AG04450 (cell line): ENCODE measurements at regions not wholly inside any gene's neighbourhood (a gene's known extent, or its start where the extent isn't known, plus 50 kb on each side); places are given as distances from the start of the nearest gene placed in this dataset.

Experiments used
- CTCF ChIA-PET: fragments of 300-600, 350-600 bp; formaldehyde crosslinking; extraction: SDS; loops from one replicate; lab custom pipeline; 2022; ENCODE audit warnings: antibody characterized with exemption, inconsistent platforms; lab: Charles Lee
- POLR2A ChIA-PET: fragments of 350-600 bp; formaldehyde crosslinking; extraction: SDS; loops from one replicate; lab custom pipeline; 2021; ENCODE audit warnings: antibody characterized with exemption, inconsistent platforms; lab: Yijun Ruan, JAX
- DNase-seq: peaks from one replicate; pipeline ENCODE4 v3.0.0-alpha.2; 2011; ENCODE audit warnings: low read depth, low spot score
- H3K27ac ChIP-seq: one replicate; pipeline ENCODE4 v1.5.1; 2012; ENCODE audit warnings: low read depth, low read length, control low read depth
- H3K27me3 ChIP-seq: one replicate; pipeline ENCODE4 v1.6.0; 2012; ENCODE audit warnings: low read length; ENCODE audit not compliant: control insufficient read depth, insufficient read depth
- H3K4me3 ChIP-seq: 2 replicates; pipeline ENCODE4 v1.5.1; 2011; ENCODE audit warnings: mild to moderate bottlenecking, low read depth, low read length, control low read depth
- H3K9me3 ChIP-seq: 2 replicates; pipeline ENCODE4 v1.5.1; 2012; ENCODE audit warnings: low read length; ENCODE audit not compliant: control insufficient read depth, insufficient read depth
- CTCF ChIP-seq: IDR thresholded peaks from 2 replicates; pipeline ENCODE4 v1.5.1; 2011; ENCODE audit warnings: low read depth, low read length, control low read depth, inconsistent platforms

DNA sequence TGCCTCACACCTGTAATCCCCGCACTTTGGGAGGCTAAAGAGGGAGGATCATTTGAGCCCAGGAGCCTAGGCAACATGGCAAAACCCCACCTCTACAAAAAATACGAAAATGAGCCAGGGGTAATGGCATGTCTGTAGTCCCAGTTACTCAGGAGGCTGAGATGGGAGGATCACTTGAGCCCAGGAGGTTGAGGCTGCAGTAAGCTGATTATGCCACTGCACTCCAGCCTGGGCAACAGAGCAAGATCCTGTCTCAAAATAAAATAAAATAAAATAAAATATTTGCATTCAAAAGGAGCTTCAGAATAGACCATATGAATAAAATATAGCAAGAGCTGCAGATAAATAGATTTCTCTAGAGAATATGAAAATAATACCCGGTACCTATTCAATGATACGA lies 71.5 kb upstream of the ATF7IP2 start:
- ChIA-PET POLR2A (no interaction called here), CTCF (interaction anchor here (0.7 kb wide), 1 partner anchor 488 kb away, joined by 3 read pairs; no protein-coding TSS in a partner anchor)
- Histone ChIP-seq H3K4me3 (no peak overlapping the region), H3K27ac (no peak overlapping the region), H3K9me3 (peaks cover 12% of the 10 kb centered on the region), H3K27me3 (no peaks in the 10 kb centered on the region)
- DNase-seq = no peak
- no peak for TF ChIP-seq CTCF

DNA sequence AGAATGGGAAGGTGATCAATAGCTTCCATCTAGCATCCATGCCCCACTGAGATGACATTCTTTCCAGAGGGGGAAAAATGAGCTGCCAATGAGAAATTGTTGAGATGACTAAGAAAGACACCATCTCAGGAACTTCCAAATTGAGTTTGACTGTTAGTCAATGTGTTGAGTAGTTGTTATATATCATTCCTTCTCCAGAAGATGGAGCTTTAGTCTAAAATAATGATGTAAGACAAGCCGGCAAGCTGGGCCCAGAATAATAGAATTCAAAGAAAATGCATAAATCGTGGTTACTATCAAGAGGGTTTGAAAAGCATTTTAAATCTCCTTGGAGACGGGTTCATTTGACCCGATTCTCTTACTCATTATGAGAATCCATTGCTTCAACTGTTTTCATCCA lies 71.0 kb upstream of the ATF7IP2 start:
- POLR2A ChIA-PET = no interaction called here
- DNase-seq = no peak
- Histone ChIP-seq H3K27ac (no peak overlapping the region), H3K4me3 (no peak overlapping the region), H3K9me3 (peaks cover 12% of the 10 kb centered on the region), H3K27me3 (no peaks in the 10 kb centered on the region)
- no peak for TF ChIP-seq CTCF
- CTCF ChIA-PET = interaction anchor here (0.6 kb wide), 1 partner anchor 200 kb away, joined by 3 read pairs; no protein-coding TSS in a partner anchor

DNA sequence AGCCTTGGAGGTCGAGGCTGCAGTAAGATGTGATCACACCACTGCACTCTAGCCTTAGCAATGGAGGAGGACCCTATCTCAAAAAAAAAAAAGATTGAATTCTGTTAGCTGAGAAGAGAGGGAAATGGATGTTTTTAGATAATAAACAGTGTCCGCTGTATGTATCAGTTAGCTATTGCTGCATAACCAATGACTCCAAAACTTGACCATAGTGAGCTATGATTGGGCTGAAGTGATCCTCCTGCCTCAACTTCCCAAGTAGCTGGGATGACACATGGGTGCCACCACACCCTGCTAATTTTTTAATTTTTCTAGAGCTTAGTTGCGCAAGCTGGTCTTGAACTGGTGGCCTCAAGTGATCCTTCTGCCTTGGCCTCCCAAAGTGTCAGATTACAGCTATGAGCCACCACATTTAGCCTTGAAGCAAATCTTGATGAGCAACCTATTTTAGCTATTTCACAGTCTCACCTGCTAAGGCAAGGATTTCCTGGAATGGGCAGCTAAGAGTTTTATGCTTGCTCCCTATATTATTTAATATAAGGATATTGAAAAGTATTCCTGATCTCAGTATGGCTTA lies 68.3 kb upstream of the ATF7IP2 start:
- Histone ChIP-seq H3K27ac (no peak overlapping the region), H3K27me3 (no peaks in the 10 kb centered on the region), H3K9me3 (peaks cover 5% of the 10 kb centered on the region; the same call in 1 of the 2 replicates), H3K4me3 (no peak overlapping the region)
- CTCF ChIA-PET = no interaction called here
- POLR2A ChIA-PET = no interaction called here
- no peak for DNase-seq
- no peak for TF ChIP-seq CTCF

GRCh38 chr16:10318798-10319500 lies 66.9 kb upstream of the ATF7IP2 start:
- Histone ChIP-seq H3K9me3 (peaks cover 5% of the 10 kb centered on the region; the same call in 1 of the 2 replicates), H3K4me3 (no peak overlapping the region), H3K27ac (no peak overlapping the region), H3K27me3 (no peaks in the 10 kb centered on the region)
- CTCF ChIA-PET = no interaction called here
- TF ChIP-seq CTCF = no peak
- POLR2A ChIA-PET = no interaction called here
- no peak for DNase-seq
